PC-9 (cell line): ENCODE measurements at regions not wholly inside any gene's neighbourhood (a gene's known extent, or its start where the extent isn't known, plus 50 kb on each side); places are given as distances from the start of the nearest gene placed in this dataset.

Source experiments
- CTCF ChIP-seq: fragments of 200-600 bp; sonication (generic); conservative IDR thresholded peaks from 2 replicates; pipeline ENCODE4 v1.6.1; 2017; ENCODE audit warnings: mixed run types, antibody characterized with exemption, mild to moderate bottlenecking, moderate library complexity
- EZH2 ChIP-seq: fragments of 200-600 bp; sonication (generic); IDR thresholded peaks from 2 replicates; pipeline ENCODE4 v1.8.0; 2017; ENCODE audit warnings: antibody characterized with exemption, low read depth

- TF ChIP-seq EZH2 (no peak), CTCF (no peak)
These were observed 566.1 kb upstream of the LARGE1 start for GRCh38 chr22:34486381-34486780.
